Esophagus squamous epithelium (tissue), 4 donors: ENCODE measurements at regions not wholly inside any gene's neighbourhood (a gene's known extent, or its start where the extent isn't known, plus 50 kb on each side); places are given as distances from the start of the nearest gene placed in this dataset.

Experiments used
- POLR2A ChIP-seq, 4 donors: fragments of 450-650 bp; IDR thresholded peaks; one replicate each; pipeline ENCODE4 v1.6.1; 2017; ENCODE audit warnings: antibody characterized with exemption in 4 of 4, mild to moderate bottlenecking in 4 of 4, moderate library complexity in 3 of 4
- TF ChIP-seq, protein P1 (sequence below), 6 experiments: fragments of 450-650 bp in 4 of 6; fragments of 200-600 bp in 2 of 6; sonication (generic) in 2 of 6; IDR thresholded peaks; one replicate each; pipeline ENCODE4 v1.5.1; 2016 to 2019; ENCODE audit warnings: antibody characterized with exemption in 6 of 6, mild to moderate bottlenecking in 4 of 6, moderate library complexity in 4 of 6

GRCh38 chr11:87460279-87460678, 422.5 kb downstream of the TMEM135 start:
- TF ChIP-seq, protein P1, sequence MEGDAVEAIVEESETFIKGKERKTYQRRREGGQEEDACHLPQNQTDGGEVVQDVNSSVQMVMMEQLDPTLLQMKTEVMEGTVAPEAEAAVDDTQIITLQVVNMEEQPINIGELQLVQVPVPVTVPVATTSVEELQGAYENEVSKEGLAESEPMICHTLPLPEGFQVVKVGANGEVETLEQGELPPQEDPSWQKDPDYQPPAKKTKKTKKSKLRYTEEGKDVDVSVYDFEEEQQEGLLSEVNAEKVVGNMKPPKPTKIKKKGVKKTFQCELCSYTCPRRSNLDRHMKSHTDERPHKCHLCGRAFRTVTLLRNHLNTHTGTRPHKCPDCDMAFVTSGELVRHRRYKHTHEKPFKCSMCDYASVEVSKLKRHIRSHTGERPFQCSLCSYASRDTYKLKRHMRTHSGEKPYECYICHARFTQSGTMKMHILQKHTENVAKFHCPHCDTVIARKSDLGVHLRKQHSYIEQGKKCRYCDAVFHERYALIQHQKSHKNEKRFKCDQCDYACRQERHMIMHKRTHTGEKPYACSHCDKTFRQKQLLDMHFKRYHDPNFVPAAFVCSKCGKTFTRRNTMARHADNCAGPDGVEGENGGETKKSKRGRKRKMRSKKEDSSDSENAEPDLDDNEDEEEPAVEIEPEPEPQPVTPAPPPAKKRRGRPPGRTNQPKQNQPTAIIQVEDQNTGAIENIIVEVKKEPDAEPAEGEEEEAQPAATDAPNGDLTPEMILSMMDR (IDR thresholded peaks at IDR 0.05) = no peak
- no peak for TF ChIP-seq POLR2A (IDR thresholded peaks at IDR 0.05)
